Epithelial cell of esophagus (primary cell): ENCODE measurements at regions not wholly inside any gene's neighbourhood (a gene's known extent, or its start where the extent isn't known, plus 50 kb on each side); places are given as distances from the start of the nearest gene placed in this dataset.

Experiments used
- DNase-seq: peaks from one replicate; pipeline ENCODE4 v3.0.0; 2010; ENCODE audit warnings: low read depth
- H3K4me3 ChIP-seq: 2 replicates; pipeline ENCODE4 v1.5.1; 2011; ENCODE audit warnings: mild to moderate bottlenecking, low read length, control low read depth
- TF ChIP-seq, protein P1 (sequence below): IDR thresholded peaks from 2 replicates; pipeline ENCODE4 v1.5.1; 2011; ENCODE audit warnings: low read depth, mild to moderate bottlenecking, low read length, control low read depth, inconsistent platforms; ENCODE audit not compliant: insufficient read depth; ENCODE audit errors: missing control alignments

DNA sequence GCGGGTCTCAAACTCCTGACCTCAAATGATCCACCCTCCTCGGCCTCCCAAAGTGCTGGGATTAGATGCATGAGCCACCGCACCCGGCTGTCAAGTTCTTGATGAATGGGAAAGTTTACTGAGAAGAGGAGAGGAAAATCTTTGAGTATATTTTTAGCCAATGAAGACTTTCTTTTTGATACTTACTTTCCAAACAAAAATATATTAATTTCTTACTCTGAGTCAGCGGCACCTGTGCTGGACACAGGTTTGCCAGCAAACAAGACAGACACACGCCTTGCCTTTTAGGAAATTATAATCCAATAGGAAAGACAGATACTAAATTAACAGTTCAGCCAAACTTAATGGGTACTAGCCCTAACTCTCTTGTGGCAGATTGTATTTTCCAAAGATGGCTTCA, 166.6 kb downstream of the SHQ1 start:
- DNase-seq: no peak
- H3K4me3 ChIP-seq: no peak overlapping the region
- TF ChIP-seq, protein P1, sequence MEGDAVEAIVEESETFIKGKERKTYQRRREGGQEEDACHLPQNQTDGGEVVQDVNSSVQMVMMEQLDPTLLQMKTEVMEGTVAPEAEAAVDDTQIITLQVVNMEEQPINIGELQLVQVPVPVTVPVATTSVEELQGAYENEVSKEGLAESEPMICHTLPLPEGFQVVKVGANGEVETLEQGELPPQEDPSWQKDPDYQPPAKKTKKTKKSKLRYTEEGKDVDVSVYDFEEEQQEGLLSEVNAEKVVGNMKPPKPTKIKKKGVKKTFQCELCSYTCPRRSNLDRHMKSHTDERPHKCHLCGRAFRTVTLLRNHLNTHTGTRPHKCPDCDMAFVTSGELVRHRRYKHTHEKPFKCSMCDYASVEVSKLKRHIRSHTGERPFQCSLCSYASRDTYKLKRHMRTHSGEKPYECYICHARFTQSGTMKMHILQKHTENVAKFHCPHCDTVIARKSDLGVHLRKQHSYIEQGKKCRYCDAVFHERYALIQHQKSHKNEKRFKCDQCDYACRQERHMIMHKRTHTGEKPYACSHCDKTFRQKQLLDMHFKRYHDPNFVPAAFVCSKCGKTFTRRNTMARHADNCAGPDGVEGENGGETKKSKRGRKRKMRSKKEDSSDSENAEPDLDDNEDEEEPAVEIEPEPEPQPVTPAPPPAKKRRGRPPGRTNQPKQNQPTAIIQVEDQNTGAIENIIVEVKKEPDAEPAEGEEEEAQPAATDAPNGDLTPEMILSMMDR: no peak

DNA sequence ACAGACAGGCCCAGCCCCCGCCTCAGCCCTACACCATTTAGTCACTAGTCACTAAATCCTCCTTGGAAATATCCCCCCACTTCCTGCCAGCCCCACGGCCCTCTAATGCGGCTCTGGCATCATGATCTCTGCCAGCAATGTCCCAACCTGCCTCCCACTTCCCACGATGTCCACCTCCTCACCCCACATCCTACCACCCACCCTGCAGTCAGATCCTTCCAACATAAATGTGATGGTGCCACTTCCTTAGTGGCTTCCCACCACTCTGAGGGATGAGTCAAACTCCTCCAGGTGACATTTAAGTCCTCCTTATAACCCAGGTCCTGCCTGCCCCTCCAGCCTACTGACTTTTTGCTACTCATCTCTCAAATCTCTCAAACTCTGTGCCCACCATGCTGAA, 167.5 kb downstream of the SHQ1 start:
- H3K4me3 ChIP-seq: no peak overlapping the region
- DNase-seq: no peak
- TF ChIP-seq, protein P1: no peak

DNA sequence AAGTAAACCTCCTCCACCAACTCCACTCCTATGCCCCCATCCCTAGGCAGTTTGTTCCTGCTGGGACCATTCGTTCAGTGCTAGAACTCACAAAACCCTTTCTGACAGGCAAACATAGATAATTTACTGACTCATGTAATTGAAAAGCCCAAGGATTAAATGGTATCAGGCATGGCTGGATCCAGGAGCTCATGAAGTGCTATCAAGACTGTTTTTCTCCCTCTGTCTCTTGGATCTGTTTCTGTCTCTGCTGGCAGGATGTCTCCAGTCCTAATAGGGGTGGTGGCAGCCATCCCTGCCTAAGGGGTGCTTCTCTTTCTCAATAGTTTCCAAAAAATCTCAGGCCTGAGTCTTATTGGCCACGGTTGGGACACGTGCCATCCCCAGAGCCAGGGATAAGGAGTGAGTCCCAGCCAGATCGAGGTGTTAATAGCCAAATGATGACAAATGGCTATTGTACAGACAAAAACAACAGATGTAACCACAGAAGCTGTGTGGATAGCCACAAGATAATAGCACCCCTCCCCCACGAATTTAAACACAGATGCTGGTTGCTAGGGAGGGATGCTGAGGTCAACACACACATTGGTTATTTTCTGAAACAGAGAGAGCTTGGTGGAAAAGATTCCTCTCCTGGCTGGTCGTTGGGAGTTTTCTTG, 168.6 kb downstream of the SHQ1 start:
- TF ChIP-seq, protein P1: no peak
- no peak overlapping the region for H3K4me3 ChIP-seq
- no peak for DNase-seq

DNA sequence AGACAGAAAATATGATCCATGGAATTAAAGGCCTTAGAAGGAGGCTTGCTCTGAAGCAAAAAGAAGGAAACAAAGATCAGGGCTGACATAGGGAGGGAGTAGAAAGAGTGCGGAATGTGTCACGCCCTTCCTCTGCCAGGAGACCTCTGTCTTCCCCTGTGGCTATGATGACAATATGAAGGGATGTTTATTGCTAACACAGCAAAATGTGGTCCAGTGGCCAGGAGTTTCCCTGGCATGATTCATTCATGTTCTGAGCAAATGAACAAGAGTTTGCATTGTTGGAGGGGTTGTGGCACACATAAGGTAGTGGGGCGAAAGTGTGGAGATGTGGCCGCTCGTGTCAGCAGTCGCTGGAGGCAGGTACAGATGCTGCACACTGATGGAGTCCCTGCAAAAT, 169.4 kb downstream of the SHQ1 start:
- DNase-seq: peak; percentile 78
- TF ChIP-seq, protein P1: no peak
- no peak overlapping the region for H3K4me3 ChIP-seq

DNA sequence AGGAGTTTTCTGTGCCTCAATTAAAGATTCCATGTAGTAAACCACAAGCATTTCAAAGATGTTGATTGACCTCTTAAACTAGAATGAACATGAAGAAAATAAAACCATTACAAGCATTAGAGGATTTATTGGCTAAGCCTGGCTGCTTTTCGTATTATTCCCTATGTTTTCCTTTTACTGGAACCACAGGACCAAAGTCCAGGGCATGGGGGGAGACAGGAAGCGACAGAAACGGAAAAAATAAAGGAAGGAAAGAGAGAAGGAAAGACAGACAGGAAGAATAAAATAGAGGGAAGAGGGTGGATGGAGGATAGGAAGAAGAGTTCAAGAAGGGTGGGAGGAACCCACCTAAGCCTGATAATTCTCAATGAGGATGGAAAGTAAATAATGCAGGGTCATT, 169.9 kb downstream of the SHQ1 start:
- TF ChIP-seq, protein P1: no peak
- no peak overlapping the region for H3K4me3 ChIP-seq

DNA sequence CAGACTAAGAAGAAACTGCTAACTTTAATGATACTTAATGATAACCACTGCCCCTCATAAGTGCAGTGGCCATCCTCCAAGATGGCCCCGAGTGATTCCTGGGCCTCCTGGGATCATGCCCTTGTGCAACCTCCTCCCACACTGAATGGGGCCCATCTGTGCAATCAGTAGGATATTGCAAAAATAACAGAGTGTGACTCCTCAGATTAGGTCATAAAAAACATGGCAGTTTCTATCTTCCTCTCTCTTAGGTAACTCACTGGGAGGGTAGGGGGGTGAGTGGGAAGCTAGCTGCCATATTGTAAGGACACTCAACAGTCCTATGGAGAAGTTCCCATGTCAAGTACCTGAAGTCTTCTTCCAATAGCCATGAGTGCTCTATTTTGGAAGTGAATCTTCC, 173.0 kb downstream of the SHQ1 start:
- TF ChIP-seq, protein P1: no peak
- H3K4me3 ChIP-seq: no peak overlapping the region
- no peak for DNase-seq

More for the DNA sequence above, 169.9 kb downstream of the SHQ1 start:
- no peak for DNase-seq
